GM19043 (cell line): ENCODE measurements at regions not wholly inside any gene's neighbourhood (a gene's known extent, or its start where the extent isn't known, plus 50 kb on each side); places are given as distances from the start of the nearest gene placed in this dataset.

Experiments used
- ATAC-seq: cut with Tn5 transposase; IDR thresholded peaks from one replicate; pipeline ENCODE4 v1.9.1; 2021; ENCODE audit warnings: low read depth; ENCODE audit not compliant: unreplicated experiment

- ATAC-seq = no peak
Measured at GRCh38 chr5:144896473-144896872, 725.8 kb downstream of the KCTD16 start.

GRCh38 chr5:144886668-144887067 is 716.0 kb downstream of the KCTD16 start:
- ATAC-seq = no peak

DNA sequence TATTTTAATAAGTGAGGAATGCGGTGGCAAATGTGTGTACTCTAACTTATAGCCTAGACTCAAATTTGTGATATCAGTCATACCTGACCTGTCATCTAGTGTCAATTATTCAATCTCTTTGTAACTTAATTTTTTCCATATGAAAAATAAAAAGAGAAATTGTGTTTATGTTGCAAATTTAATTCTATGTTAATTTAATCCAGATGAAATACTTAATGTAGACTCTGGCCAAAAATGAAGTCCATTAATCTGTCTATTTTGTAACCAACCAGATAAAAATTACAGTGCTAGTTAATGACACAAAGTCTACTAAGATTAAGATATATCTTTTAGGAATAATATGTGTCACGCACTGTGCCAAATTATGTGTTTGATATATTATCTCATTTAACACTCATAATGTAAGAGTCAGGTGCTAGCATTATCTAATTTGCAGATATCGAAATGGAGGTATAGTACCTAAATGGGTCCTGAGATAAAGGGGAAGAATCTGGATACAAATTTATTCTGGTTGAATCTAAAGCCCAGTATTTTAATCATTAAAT is 712.1 kb downstream of the KCTD16 start:
- ATAC-seq = no peak

- no peak for ATAC-seq
Measured at GRCh38 chr5:144880513-144880912, 709.8 kb downstream of the KCTD16 start.

- ATAC-seq = no peak
Measured at GRCh38 chr5:144876990-144877389, 706.3 kb downstream of the KCTD16 start.

DNA sequence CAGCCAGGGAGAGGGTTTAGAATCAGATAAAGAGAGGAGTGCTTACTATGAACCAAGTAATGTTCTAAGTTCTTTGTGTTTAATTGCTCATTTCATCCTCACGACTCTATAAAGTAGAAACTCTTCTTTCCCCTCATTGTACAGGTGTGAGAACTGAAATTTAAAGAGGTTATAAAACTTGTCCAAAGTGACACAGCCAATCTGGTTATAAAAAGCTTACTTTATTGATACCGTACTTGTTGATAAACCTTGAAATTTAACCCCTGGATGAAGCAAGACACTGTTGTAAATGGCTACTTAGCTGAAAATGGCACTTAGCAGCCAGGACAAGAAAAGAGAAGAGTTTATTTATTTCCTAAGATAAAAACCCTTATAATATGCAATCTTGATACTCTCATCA is 702.4 kb downstream of the KCTD16 start:
- ATAC-seq = no peak

DNA sequence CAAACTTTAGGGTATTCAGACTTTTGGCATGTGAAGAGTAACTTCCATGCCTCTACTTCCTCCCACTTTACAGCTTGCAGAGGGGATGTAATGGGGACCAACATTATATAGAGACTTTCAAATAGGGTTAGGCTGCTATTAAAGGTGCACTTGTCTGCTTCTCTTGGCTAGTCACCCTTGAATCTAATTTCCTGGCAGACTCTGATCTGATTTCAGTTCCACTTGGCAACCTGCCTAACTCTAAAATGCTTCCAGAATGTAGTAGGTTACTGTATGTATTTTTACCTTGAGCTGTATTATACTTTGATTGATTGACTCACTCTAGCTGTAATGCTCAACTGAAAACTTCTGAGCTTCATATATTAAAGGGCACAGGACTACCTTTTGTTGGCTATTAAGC is 693.4 kb downstream of the KCTD16 start:
- ATAC-seq = no peak

DNA sequence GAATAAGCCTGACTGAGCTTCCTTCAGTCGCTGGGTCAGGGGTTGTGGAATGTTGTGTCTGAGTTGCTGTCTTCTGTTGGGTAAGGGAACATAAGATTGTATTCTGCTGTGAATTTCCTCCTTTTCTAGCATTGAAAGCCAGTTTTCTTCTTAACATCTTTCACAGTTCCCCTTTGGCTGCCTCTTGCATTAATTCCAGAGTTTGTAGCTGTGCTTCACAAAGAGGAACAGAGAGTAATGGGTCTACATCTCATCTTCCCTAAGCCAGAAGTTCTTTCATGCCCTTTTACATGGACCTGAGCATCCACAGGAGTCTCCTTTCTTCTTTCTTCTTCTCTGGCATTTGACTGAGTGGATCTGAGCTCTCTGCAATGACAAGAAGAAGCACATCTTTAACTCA is 686.8 kb downstream of the KCTD16 start:
- ATAC-seq = no peak

- no peak for ATAC-seq
Measured at GRCh38 chr5:144844086-144844485, 673.4 kb downstream of the KCTD16 start.

DNA sequence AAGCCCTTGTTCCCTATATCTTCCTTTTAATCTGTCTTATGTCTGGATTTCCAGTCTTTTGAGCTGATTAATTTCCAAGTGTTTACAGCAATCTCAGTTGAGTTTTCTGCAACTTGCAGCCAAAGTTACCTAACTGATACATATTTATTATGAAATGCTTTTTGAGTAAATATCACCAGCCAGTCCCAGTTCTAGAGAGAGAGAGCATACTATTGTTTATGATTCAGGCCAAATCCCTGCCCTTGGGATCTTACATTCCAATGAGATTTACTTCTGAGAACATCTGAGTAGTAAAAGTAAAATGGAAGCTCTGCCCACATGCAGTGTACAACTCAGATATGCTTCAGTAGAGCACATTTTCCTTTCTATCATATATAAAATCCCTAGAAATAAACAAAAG is 661.7 kb downstream of the KCTD16 start:
- ATAC-seq = no peak

DNA sequence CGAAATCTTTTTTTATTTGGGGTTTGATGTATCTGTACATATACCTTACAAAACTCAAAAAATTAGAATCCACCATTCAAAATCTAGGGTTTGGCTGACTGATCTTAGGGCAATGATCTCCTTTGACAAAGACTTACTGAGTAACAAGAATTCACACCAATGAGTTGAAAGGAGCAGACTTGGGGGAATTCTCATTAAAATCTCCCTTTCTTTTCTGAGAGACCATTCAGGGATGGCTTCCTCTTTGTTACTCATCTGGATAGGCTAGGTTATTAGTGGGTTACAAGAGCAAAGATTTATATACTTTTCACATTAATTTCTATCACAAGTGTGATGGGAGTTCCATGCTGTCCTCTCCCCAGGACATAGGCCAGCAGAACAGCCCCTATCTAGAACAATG is 661.0 kb downstream of the KCTD16 start:
- ATAC-seq = no peak

DNA sequence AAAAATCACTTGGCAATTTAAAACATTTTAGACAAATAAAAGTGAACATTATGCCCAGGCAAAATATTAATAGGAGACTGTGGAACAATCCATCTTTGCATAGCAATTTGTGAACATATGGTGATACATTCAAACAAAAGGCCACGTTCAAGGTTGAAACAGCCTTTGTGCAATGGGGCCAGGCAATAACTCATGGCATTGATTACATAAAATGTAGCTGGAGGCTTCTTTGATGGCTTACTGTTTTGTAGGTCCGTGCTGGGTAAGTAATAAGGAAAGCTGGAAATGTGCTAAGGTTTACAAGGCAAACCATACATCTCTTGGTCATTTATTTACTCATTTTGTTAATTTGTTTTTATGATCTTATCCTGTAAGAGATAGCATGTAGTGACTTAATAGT is 651.8 kb downstream of the KCTD16 start:
- ATAC-seq = no peak

- ATAC-seq = no peak
Measured at GRCh38 chr5:144820278-144820677, 649.6 kb downstream of the KCTD16 start.

DNA sequence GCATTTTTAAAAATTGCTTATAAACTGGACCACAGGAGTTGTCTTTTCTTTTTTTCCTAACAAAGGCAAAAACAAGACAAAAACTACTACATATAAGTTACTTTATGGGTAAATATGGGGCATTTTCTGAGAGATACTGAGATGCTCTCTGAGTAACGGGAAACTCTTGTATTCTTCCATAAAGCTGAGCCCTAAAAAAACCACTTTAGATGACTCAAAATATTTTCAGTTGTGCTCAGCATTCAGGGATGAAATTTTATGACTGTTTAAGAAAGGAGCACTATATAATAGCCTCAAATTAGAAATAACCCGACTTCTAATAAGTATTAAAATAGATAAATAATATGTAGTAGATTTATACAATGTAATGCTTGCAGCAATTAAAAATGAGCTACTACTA is 644.5 kb downstream of the KCTD16 start:
- no peak for ATAC-seq

- ATAC-seq = no peak
Measured at GRCh38 chr5:144812763-144813162, 642.1 kb downstream of the KCTD16 start.

DNA sequence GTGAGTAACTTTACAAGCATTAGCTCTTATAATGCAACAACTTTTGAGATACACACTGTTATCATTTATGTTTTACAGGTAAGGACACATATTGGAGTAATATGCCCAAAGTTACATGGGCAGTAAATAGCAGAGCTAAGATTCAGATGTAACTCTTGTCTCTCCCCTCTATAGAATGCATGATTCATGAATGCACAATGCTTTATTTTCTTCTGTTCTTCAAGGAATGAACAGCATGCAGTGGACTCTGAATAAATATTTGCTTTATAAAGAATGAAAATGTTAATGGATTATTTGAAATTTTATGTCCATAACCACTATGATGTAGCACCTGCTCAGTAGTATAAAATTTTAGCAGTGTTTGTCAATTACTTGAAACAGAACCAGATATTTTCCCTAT is 629.5 kb downstream of the KCTD16 start:
- no peak for ATAC-seq

DNA sequence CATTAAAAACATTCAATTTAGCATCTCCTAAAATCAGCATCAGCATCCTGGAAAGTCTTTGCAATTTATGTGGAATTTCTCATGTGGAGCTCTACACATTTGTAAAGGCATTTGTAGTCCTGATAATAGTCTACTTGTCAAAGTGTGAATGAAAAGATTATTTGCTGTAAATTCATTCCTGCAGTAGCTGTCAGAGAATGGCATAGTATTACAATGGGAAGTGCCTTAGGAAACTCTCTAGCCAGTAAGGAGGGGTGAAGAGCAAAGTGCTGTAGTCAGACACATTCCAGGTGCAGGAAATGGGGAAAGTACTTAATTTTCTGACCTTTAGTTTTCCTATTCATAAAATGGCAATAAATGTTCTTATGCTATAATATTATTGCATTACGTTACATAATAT is 627.9 kb downstream of the KCTD16 start:
- no peak for ATAC-seq

DNA sequence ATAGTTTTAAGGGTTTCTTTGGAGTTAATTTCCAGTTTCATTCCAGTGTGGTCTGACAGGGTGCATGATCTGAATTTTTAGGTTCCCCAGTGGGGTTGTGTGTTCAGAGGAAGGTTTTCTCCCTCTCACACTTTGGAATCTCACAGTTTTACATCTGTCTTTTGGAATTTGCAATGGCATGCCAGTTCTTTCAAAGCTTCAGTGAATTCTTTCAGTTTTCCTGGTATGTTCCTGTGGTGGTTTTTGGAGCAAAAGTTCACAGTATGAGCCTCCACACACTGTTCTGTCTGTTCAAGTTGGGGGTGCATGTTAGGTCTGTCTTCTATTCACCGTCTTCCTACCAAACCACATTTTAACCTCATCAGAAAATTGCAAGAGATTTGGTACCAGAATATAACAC is 624.2 kb downstream of the KCTD16 start:
- no peak for ATAC-seq

GRCh38 chr5:144788556-144788955 is 617.9 kb downstream of the KCTD16 start:
- no peak for ATAC-seq

- no peak for ATAC-seq
Measured at GRCh38 chr5:144788046-144788445, 617.4 kb downstream of the KCTD16 start.

DNA sequence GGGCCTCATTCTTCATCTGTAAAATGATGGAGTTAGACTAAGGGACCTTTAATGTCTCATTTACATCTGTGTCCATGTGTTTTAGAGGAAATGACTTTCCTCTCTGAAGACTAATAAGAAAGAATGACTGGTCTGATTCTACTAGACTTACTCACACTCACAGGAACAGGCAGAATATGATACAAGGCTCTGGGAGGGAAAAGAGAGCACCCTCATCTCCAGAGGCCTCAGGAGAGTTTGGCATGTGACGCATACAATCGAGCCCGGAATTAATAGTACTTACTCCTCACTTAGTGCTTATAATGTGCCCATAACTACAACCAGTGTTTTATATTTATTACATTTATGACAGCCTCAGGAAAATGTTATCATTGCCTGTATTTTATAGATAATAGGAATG is 608.7 kb downstream of the KCTD16 start:
- no peak for ATAC-seq

DNA sequence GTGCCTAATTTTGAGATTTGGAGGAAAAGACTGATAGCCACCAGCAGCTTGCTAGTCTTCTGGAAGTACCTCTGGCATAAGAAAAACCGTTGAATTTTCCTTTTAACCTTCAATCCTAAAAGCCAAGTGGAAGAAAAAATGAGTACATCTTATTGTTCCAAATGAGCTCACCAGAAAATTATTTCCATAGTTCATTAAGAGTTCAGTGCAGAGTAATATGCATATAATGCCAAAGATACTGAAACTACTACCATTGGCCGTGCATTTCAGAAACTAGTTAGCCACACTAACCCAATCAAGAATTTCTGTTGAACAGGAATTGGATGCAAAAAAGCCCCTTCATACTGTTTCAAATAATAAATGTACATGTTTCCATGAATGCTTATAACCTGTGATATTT is 607.9 kb downstream of the KCTD16 start:
- no peak for ATAC-seq

DNA sequence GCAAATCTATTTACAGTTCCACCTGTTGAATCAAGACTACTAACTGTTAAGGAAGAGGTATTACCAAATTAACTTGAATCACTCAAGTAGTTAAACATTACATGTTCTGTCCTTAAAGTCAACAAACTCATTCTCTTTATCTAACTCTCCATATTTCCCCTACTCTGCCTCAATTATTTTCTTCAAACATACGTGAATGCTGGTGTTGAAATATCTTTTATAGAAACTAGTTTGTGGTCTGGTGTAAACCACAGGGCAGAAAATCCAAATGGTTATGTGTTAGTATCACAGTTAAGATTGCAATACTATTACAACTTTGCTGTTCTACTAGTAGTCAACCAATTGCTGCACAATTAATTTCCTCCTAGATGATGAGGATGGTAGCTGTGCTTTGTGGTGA is 603.5 kb downstream of the KCTD16 start:
- ATAC-seq = no peak
